Muscle of arm (tissue), 1 donor: ENCODE measurements at regions not wholly inside any gene's neighbourhood (a gene's known extent, or its start where the extent isn't known, plus 50 kb on each side); places are given as distances from the start of the nearest gene placed in this dataset.

ENCODE experiments used
- DNase-seq: peaks from one replicate; pipeline ENCODE4 v3.0.0-alpha.2; 2013

DNA sequence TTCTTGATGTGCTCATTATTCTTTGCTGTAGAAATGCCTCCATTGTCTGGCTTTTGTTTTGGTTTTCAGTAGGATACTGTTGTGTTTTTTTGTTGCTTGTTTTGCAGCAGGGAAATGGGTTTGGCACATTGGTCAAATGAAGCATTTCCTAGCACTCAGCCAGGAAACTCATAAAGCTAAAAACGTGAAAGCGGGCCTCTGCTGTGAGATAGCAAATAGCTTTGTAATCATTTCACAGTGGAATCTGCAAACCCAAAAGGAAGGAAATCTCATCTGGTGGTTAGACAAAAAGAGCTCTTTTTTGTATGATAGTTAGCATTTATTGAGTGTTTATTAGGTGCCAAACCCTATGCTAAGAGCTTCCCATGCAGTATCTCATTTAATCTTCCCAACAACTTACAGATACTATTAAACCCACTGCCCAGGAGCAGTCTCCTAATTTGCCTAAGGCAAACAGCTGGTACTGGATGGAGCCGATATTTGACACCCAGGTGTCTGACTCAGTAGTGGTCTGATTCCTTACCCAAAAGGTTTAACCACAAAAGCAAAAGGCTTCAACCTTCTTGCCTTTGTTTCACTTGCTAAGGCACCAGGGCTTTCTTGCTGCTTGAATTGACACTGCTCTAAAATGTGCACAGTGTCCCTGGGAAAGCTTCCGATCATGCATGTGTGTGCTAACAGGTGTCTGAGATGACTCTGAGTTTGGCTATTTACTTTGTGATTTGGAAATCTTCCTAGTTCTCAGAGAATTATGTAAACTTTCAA is 527.9 kb upstream of the MDFIC2 start:
- no peak for DNase-seq

DNA sequence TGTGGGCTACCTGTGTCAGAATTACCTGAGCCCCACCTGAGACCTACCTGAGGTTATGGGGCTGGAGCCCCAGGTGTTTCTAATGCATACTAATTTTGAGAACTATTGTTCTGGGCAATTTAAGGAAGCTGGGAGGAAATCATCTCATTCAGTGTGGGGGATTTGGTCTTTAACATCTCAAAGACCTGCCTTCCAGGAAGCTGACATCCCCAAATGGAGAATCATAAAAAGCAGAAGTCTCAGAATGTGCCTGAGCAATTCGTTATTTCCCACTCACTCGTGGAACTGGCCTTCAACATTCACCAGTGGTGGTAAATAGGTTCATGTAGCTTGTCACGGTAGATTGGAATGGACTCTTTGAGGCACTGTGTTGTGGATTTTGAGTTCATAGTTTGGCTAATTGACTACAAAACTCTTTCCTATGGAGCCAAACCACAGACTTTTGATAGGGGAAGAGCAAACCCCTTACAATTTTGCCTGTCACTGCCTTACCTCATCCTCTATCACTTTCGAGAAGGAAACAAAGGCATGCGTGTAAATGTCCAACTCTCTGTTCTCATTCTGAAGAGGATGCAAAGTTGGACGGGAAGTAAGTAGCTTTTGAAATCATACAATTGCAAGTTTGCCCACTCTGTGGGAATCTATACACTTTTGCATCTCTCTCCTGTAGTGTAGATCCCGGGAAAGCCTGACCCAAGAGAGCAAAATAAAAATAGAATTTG is 521.0 kb upstream of the MDFIC2 start:
- no peak for DNase-seq

DNA sequence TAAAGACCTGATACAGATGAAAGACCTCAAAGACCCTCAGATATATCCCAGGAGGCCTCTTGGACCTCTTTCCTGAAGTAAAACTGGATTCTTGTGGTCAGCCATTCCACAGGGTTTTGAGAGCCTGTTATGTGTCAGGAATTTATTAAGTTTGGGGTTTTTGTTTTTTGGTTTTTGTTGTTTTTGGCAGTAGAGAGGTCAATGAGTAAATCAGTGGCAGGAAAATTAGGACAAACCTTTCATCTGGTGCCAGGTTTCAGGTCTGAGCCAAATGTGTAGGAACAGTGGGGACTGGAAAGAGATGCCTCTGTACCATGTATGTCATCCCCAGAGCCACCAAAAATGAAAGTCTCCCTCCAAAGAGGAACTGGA is 520.4 kb upstream of the MDFIC2 start:
- DNase-seq: no peak

DNA sequence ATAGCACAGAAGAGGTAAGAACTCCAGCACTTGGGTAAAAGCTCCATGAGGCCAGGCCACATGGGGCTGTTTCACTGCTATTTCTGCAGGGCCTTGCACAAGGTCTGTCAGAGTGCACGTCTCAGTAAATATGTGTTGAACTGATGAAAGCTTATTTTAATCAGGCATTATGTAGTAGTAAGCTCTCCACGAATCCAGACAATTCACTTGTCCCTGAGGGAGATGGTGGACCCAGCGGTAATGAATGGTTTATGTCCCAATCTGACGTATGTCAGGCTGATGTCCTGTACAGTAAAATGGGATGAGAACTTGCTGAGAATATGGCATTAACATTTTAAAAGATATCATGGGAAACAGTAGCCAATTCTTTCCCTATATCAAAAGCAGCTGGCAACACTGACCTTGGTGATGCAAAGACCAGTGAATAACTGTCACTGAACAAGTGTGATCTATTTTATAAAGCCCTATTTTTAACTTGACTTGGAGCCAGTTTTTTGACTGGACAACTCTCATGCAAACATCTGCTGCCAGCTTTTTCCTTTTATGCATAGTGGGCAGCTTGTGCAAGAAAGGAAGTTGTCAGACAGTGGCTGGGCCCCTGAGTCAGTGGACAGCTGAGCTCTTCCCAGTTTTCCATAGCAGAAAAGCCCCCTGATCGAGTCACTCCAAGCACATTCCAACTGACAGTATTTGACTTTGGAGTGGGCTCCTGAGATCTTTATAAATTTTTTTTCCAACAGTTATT is 519.8 kb upstream of the MDFIC2 start:
- peak; percentile 37 for DNase-seq

- no peak for DNase-seq
These were observed 516.7 kb upstream of the MDFIC2 start for GRCh38 chr3:70829092-70829491.

DNA sequence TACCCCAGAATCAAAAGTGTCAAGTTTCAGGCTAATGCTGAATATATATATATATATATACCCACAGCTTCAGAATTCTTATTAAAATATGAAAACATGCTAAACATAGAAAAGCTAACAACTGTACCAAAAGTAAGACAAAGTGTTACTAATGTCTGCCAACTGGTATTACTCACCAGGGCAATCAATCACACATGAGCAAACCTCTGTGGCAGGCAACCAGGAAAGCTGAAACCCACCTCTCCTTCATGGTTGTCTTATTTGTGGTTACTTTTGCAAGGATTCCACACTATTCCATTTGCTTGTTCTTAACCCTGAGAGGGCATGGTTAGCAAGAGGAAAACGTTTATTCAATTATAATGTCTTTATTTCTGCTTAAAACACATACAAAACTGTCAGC is 512.3 kb upstream of the MDFIC2 start:
- no peak for DNase-seq

DNA sequence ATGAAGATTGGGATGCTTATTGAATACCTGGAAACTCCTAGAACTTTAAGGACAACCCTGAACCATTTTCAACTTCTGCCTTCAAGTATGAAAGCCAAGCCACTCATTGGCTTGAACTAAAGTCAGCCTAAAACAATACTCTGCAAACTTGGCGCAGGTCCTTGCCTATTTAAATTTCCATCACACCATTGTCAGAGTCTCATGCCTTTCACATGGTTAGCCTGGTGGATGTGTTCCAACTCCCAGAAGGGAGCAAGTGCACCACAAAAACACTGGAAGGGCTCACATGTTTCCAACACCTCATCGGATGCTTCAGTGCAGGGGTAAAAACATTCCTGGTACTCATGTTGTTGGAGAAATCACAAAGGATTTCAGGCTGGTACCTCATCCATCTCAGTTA is 511.6 kb upstream of the MDFIC2 start:
- no peak for DNase-seq

GRCh38 chr3:70823622-70824021 is 511.2 kb upstream of the MDFIC2 start:
- no peak for DNase-seq

- DNase-seq: no peak
These were observed 510.2 kb upstream of the MDFIC2 start for GRCh38 chr3:70822669-70823068.

DNA sequence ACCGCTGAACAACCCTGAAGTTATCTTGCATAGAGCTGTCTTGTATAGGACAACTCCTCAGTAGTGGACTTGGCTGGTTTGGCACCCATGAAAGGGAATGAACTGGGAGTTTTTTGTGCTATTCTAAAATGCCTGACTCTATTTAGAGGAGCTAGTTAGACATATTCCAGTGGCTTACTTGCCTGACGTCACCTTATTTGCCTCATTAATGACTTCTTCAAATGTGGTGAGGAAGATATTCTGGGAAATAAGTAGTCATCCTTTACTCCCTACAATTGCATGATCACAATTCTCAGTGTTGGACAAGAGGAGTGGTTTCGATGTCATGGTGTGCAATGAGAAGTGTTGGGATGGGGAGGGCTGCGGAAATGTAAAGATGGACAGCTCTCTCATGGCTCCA is 509.2 kb upstream of the MDFIC2 start:
- DNase-seq: no peak

GRCh38 chr3:70820397-70820796 is 508.0 kb upstream of the MDFIC2 start:
- DNase-seq: no peak

GRCh38 chr3:70818145-70818544 is 505.7 kb upstream of the MDFIC2 start:
- DNase-seq: no peak

DNA sequence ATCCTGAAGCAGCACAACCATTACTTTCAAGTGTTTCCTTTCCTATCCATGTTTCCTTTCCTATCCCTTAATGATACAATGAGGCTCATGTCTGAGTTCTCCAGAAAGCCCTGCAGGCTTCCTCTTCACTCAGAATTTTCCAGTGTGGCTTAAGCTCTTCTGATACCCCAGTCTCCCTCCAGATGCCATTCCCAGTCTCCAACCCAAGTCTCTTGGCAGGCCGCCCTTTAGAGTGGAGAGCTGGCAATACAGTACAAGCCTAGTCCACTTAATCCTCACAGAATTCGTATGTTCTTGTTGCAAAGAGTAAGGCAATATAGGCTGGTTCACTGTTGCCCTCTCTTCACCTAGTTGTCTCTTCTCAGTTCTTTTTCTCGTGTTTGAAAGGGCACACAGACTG is 503.9 kb upstream of the MDFIC2 start:
- no peak for DNase-seq

GRCh38 chr3:70815817-70816216 is 503.4 kb upstream of the MDFIC2 start:
- DNase-seq: no peak

DNA sequence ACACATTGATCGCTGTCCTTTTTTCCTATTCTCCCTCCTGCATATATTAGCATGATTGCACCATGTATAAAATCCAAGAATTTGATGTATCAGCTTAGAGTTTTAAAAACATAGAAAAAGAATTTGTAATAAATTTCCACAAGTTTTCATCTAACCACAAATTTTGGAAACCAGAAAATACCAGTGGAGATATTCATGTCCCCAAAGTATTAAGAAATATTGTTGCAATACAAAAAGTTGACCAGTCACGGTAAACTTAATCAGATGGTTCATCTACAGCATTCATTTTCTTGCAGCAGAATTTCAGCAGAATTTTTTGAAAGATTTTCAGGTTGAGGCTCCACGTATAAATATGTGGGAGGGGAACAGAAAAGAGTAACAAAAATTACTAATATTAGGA is 500.9 kb upstream of the MDFIC2 start:
- DNase-seq: no peak

DNA sequence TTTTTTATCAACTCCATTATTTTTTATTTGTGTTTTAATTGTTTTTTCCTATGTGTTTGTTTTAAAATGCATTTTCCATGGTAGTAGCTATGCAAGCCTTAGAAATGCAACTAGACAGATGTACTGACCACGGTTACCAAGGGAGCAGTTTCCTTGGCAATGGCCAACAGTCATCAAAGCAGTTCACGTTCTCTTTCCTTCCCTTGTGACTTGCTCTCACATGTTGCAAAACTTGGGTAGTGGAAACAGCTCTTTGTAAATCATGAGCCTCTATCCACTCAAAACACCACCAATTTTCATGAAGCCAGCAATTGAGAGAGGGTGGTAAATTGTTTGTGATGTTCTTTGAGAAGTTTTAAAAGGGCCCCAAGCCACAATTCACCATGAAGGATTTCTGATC is 499.4 kb upstream of the MDFIC2 start:
- no peak for DNase-seq

GRCh38 chr3:70808881-70809280 is 496.4 kb upstream of the MDFIC2 start:
- DNase-seq: no peak

DNA sequence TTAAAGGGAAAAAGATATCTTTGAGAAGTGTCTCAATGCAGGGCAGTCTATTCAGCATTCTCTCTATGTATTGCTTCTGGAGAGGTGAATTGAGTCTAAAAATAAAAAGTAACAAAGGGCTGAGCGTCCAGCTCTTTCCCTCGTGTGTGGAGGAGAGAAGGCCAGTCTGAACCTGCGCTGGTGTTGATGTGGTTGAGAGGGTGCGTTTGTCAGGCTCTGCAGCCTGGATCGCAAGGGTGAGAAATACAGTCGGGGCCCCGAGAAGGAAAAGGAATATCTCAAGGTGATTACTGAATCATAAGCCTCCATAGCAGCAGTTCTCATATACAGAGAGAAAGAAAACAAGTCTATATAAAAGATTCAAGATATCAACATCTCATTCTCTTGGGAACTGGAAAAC is 494.1 kb upstream of the MDFIC2 start:
- no peak for DNase-seq

DNA sequence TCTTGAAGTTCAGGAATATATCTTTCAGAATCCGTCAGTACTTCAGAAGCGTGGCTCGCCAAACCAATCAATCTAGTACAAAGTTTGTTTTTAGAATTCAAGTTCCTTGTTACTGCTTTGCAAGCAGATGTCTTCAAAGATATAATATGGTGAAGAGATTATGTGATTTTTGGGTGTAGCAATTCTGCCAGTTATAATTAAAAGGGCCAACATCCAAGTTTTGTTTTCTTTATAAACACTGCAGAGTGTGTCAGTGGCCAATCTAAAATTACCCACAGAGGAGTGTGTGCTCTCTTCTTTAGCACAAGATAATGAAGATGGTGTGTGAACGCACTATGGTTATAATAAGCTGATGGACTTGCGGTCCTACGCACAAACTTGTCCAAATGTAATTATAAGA is 493.6 kb upstream of the MDFIC2 start:
- no peak for DNase-seq

GRCh38 chr3:70805061-70805889 is 492.8 kb upstream of the MDFIC2 start:
- DNase-seq: peak; percentile 75

- DNase-seq: no peak
These were observed 491.5 kb upstream of the MDFIC2 start for GRCh38 chr3:70803891-70804290.

GRCh38 chr3:70803319-70803718 is 490.9 kb upstream of the MDFIC2 start:
- DNase-seq: no peak
